Esophagus muscularis mucosa (tissue), 4 donors: ENCODE measurements at regions not wholly inside any gene's neighbourhood (a gene's known extent, or its start where the extent isn't known, plus 50 kb on each side); places are given as distances from the start of the nearest gene placed in this dataset.

Source experiments
- DNase-seq: peaks from one replicate; pipeline ENCODE4 v3.0.0-alpha.2; 2017; ENCODE audit errors: extremely low spot score
- H3K27ac ChIP-seq, 4 donors: fragments of 200-600 bp; sonication (generic); replicated peaks in 1 of 4; 1 replicate in 3 of 4; 2 replicates in 1 of 4; pipeline ENCODE4 v1.5.1; 2016 to 2019; ENCODE audit warnings: mild to moderate bottlenecking in 1 of 4
- H3K27me3 ChIP-seq, 4 donors: fragments of 200-600 bp; sonication (generic); one replicate each; pipeline versions ENCODE4 v1.5.1 to v1.6.0; 2016 to 2019
- H3K36me3 ChIP-seq, 4 donors: fragments of 200-600 bp; sonication (generic); one replicate each; pipeline ENCODE4 v1.5.1; 2016 to 2019
- H3K4me1 ChIP-seq, 4 donors: fragments of 200-600 bp; sonication (generic); one replicate each; pipeline ENCODE4 v1.5.1; 2016 to 2019
- H3K4me3 ChIP-seq, 4 donors: fragments of 200-600 bp; sonication (generic); 1 replicate in 2 of 4; 2 replicates in 2 of 4; pipeline ENCODE4 v1.5.1; 2016 to 2019; ENCODE audit warnings: mild to moderate bottlenecking in 4 of 4, moderate library complexity in 1 of 4
- H3K9me3 ChIP-seq, 4 donors: fragments of 200-600 bp; sonication (generic); 1 replicate in 3 of 4; 2 replicates in 1 of 4; pipeline ENCODE4 v1.5.1; 2016 to 2019
- CTCF ChIP-seq, 3 experiments: fragments of 200-600 bp in 2 of 3; fragments of 450-650 bp in 1 of 3; sonication (generic) in 2 of 3; IDR thresholded peaks; one replicate each; pipeline ENCODE4 v1.5.1; 2017 to 2019; ENCODE audit warnings: antibody characterized with exemption in 3 of 3, mild to moderate bottlenecking in 2 of 3, moderate library complexity in 1 of 3
- EP300 ChIP-seq: sonication (generic); formaldehyde crosslinking; IDR thresholded peaks from one replicate; pipeline ENCODE4 v1.6.1; 2017; ENCODE audit warnings: antibody characterized with exemption
- POLR2A ChIP-seq: fragments of 450-650 bp; IDR thresholded peaks from one replicate; pipeline ENCODE4 v1.6.1; 2017; ENCODE audit warnings: antibody characterized with exemption, moderate library complexity, mild to moderate bottlenecking, low read depth
- POLR2AphosphoS5 ChIP-seq, 2 donors: sonication (generic); formaldehyde crosslinking; IDR thresholded peaks; one replicate each; pipeline ENCODE4 v1.6.1; 2017; ENCODE audit warnings: antibody characterized with exemption in 2 of 2
- WGBS: methylation state at CpG from one replicate; pipeline ENCODE4 v1.1.5; 2018; 5-methylcytosine and 5-hydroxymethylcytosine counted together
- intact Hi-C: fragments of 100-400 bp; cut with DNase I; formaldehyde crosslinking; loops from one replicate; pipeline ENCODE4 v1.15.1; 2023

GRCh38 chr9:529731-530130, 311.8 kb upstream of the DMRT1 start:
- peaks cover 12 to 25% (median 17%) of the 10 kb centered on the region in 4 donors for H3K4me1 ChIP-seq
- no peaks in the 10 kb centered on the region for H3K27me3 ChIP-seq
- no peaks in the 10 kb centered on the region for H3K9me3 ChIP-seq
- H3K4me3 ChIP-seq: no peak overlapping the region
- no peak for DNase-seq
- no peaks in the 10 kb centered on the region for H3K36me3 ChIP-seq
- WGBS: 71% methylated on average over 4 of the region's 4 CpGs
- no peak for TF ChIP-seq POLR2A
- no peak for TF ChIP-seq EP300
- no peak for TF ChIP-seq POLR2AphosphoS5 (IDR thresholded peaks at IDR 0.05)
- no peak for TF ChIP-seq CTCF (IDR thresholded peaks at IDR 0.05)
- intact Hi-C loops: no loop called here
- H3K27ac ChIP-seq: no peak overlapping the region

DNA sequence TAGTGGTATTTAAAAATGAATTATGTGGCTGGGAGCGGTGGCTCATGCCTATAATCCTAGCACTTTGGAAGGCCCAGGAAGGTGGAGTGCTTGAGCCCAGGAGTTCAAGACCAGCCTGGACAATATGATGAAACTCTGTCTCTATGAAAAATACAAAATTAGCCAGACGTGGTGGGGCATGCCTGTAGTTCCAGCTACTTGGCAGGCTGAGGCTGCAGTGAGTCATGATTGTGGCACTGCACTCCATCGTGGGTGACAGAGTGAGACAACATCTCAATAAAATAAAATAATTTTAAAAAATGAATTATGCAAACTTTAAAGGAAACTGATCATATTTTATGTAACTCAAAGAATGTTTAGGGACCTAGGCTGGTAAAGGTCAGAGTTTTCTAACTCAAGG, 310.8 kb upstream of the DMRT1 start:
- DNase-seq: no peak
- H3K36me3 ChIP-seq: no peaks in the 10 kb centered on the region
- H3K27me3 ChIP-seq: no peaks in the 10 kb centered on the region
- WGBS: 29% methylated on average over 3 of the region's 3 CpGs
- intact Hi-C loops: no loop called here
- no peak overlapping the region for H3K4me3 ChIP-seq
- TF ChIP-seq EP300 (no peak), POLR2AphosphoS5 (IDR thresholded peaks at IDR 0.05) (peak in 1 of 2 donors; percentile 24), POLR2A (no peak)
- H3K27ac ChIP-seq: no peak overlapping the region
- H3K4me1 ChIP-seq: peaks cover 19 to 34% (median 26%) of the 10 kb centered on the region in 4 donors
- no peaks in the 10 kb centered on the region for H3K9me3 ChIP-seq

DNA sequence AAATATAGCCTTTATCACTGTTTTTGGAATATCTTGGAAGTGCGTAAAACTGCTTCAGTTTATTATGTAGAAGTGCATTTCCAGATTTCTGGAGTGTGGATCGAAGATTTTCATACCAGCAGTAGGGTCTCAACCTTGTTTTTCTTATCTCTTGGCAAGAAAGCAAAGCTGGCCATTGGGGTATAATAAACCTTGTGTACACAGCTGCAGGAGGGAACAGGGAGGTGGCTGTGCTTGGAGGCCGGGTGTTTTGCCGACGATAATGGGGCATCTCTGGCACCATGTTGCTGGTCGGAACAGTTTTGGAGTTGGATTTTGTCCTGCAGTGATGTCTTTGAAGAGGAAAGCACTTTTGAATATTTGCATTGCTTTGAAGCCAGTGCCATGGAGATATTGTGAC, 308.8 kb upstream of the DMRT1 start:
- DNase-seq: no peak
- H3K27me3 ChIP-seq: no peaks in the 10 kb centered on the region
- WGBS: 72% methylated on average over 6 of the region's 6 CpGs
- no peaks in the 10 kb centered on the region for H3K9me3 ChIP-seq
- no peak overlapping the region for H3K4me3 ChIP-seq
- TF ChIP-seq CTCF (IDR thresholded peaks at IDR 0.05): no peak
- no peak for TF ChIP-seq POLR2A
- no peak for TF ChIP-seq EP300
- no peak for TF ChIP-seq POLR2AphosphoS5 (IDR thresholded peaks at IDR 0.05)
- H3K4me1 ChIP-seq: peaks cover 19 to 38% (median 26%) of the 10 kb centered on the region in 4 donors
- intact Hi-C loops: no loop called here
- H3K36me3 ChIP-seq: no peaks in the 10 kb centered on the region
- H3K27ac ChIP-seq: no peak overlapping the region

DNA sequence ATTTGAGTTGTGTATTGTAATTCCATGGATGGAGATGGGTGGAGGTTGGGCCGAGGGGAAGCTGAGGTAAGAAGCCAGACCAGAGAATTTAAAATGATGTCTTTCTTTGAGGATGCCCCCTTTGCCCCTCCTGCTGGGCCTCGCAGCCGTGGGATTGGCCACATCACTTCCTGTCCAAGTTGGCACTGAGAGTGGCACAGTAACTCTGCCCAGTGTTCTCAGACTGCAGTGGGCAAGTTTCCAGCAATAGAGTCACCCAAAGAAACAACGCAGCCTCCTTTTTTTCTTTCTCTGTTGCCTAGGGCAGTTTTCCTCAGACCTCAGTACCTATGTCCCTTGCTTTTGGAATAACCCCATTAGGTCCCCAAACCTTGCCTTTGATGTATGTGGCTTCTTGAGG, 306.6 kb upstream of the DMRT1 start:
- Histone ChIP-seq H3K4me1 (peaks cover 19 to 38% (median 26%) of the 10 kb centered on the region in 4 donors), H3K4me3 (no peak overlapping the region), H3K27me3 (no peaks in the 10 kb centered on the region), H3K36me3 (no peaks in the 10 kb centered on the region), H3K27ac (no peak overlapping the region), H3K9me3 (no peaks in the 10 kb centered on the region)
- no peak for TF ChIP-seq CTCF (IDR thresholded peaks at IDR 0.05)
- no peak for TF ChIP-seq POLR2AphosphoS5 (IDR thresholded peaks at IDR 0.05)
- TF ChIP-seq POLR2A: no peak
- TF ChIP-seq EP300: no peak
- WGBS: 44% methylated on average over 4 of the region's 4 CpGs
- no peak for DNase-seq
- intact Hi-C loops: no loop called here

DNA sequence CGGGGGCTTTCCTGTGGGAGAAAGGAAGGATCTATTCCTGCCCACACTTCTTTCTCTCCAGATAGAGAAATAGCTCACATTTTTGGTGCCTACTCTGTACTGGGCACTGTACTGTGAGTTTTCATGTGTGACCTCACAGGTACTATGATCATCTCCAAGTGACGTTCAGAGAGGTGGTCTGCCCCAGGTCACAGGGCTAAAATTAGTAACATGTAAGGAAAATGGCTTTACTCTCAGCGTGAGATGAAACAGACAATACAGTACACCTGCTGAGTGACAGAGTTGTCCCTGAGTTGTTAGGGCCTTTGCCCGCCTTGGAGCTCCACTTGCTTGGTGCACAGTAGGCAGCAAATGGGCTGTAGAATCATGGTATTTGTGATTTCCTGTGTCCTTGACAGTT, 306.1 kb upstream of the DMRT1 start:
- DNase-seq: no peak
- Histone ChIP-seq H3K9me3 (no peaks in the 10 kb centered on the region), H3K36me3 (no peaks in the 10 kb centered on the region), H3K27me3 (no peaks in the 10 kb centered on the region), H3K4me3 (no peak overlapping the region), H3K4me1 (peaks cover 19 to 38% (median 24%) of the 10 kb centered on the region in 4 donors), H3K27ac (no peak overlapping the region)
- intact Hi-C loops: no loop called here
- TF ChIP-seq POLR2A: no peak
- no peak for TF ChIP-seq EP300
- TF ChIP-seq POLR2AphosphoS5 (IDR thresholded peaks at IDR 0.05): no peak
- no peak for TF ChIP-seq CTCF (IDR thresholded peaks at IDR 0.05)
- WGBS: 75% methylated on average over 4 of the region's 4 CpGs
